ENCODE measurements at regions not wholly inside any gene's neighbourhood (a gene's known extent, or its start where the extent isn't known, plus 50 kb on each side); places are given as distances from the start of the nearest gene placed in this dataset.

DNA sequence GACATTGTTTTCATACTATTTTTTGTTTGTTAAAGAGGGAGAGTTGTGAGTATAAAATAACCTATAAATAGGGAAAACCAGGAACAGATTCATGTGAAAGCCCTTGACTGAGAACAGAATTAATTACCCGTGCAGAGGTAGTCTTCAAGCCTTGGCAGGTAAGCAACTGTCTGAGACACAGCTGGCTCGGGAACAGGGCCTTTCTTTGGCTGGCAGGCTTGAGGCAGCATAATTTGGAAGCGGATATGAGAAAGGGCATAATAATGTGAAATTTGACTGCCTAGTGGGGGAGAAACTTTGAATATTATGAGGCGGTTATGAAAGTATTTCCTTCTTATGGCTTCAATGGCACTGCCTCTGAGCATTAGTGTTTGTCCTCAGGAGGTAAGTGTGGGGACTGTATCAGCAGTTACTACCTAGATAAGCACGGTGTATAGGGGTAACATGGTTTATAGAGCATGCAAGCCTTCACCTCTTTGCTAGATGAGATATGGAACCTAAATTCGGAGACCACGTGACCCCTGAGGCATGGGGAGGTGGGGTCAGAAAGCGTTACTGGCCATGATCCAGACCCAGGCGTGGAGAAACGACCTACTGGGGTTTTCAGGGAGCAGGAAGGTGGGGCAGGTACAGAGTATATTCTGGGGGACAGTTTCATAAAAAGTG, 210.2 kb upstream of the GAS1 start:
- peak overlapping the region; percentile 53 for H3K4me2 ChIP-seq (ENCODE audit: control insufficient read depth, extremely low read depth, insufficient read depth, low read depth, low read length)
- H3K9ac ChIP-seq (ENCODE audit: control insufficient read depth, extremely low read depth, insufficient read depth, low read length): no peak overlapping the region
- dilution Hi-C loops (cut with MboI; ENCODE audit: extremely low pct_ligation_motif_present, low sequenced_read_pairs): no loop called here
- no peaks in the 10 kb centered on the region for H3K79me2 ChIP-seq (ENCODE audit: control insufficient read depth, insufficient read depth, low read length)
- FAIRE-seq: peak; percentile 92
- no peaks in the 10 kb centered on the region for H4K20me1 ChIP-seq (ENCODE audit: control insufficient read depth, extremely low read depth, insufficient read depth, low read length)
- TF ChIP-seq, protein P1, sequence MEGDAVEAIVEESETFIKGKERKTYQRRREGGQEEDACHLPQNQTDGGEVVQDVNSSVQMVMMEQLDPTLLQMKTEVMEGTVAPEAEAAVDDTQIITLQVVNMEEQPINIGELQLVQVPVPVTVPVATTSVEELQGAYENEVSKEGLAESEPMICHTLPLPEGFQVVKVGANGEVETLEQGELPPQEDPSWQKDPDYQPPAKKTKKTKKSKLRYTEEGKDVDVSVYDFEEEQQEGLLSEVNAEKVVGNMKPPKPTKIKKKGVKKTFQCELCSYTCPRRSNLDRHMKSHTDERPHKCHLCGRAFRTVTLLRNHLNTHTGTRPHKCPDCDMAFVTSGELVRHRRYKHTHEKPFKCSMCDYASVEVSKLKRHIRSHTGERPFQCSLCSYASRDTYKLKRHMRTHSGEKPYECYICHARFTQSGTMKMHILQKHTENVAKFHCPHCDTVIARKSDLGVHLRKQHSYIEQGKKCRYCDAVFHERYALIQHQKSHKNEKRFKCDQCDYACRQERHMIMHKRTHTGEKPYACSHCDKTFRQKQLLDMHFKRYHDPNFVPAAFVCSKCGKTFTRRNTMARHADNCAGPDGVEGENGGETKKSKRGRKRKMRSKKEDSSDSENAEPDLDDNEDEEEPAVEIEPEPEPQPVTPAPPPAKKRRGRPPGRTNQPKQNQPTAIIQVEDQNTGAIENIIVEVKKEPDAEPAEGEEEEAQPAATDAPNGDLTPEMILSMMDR (optimal IDR thresholded peaks at IDR 0.05 in 1 of 3, IDR thresholded peaks at IDR 0.05 in 1 of 3, conservative IDR thresholded peaks at IDR 0.05 in 1 of 3; ENCODE audit: extremely low read depth in 1 of 3, insufficient read depth in 2 of 3, low read length in 3 of 3): no peak
- H3K27ac ChIP-seq (ENCODE audit: control insufficient read depth, insufficient read depth, low read length): no peak overlapping the region
- peaks cover 18% of the 10 kb centered on the region for H3K4me1 ChIP-seq (ENCODE audit: control insufficient read depth, extremely low read depth, insufficient read depth, low read length)
- no peak for DNase-seq (ENCODE audit: low read depth, low spot score)
- no peaks in the 10 kb centered on the region for H3K27me3 ChIP-seq (ENCODE audit: control insufficient read depth, extremely low read depth, insufficient read depth, low read length)
- H3K9me1 ChIP-seq (ENCODE audit: control insufficient read depth, extremely low read depth, insufficient read depth, low read length): no peaks in the 10 kb centered on the region
- no peaks in the 10 kb centered on the region for H3K9me3 ChIP-seq (ENCODE audit: control insufficient read depth, low read depth, low read length)
- peak overlapping the region in 1 of 3 experiments; percentile 26 for H3K4me3 ChIP-seq (ENCODE audit: control insufficient read depth in 2 of 3, extremely low read depth in 1 of 3, insufficient read depth in 2 of 3, low read depth in 1 of 3, low read length in 3 of 3)
- no peaks in the 10 kb centered on the region for H3K36me3 ChIP-seq (ENCODE audit: control insufficient read depth in 2 of 2, extremely low read depth in 1 of 2, insufficient read depth in 2 of 2, low read length in 2 of 2)
- H2AFZ ChIP-seq (ENCODE audit: control insufficient read depth, low read length): peak overlapping the region; percentile 67

DNA sequence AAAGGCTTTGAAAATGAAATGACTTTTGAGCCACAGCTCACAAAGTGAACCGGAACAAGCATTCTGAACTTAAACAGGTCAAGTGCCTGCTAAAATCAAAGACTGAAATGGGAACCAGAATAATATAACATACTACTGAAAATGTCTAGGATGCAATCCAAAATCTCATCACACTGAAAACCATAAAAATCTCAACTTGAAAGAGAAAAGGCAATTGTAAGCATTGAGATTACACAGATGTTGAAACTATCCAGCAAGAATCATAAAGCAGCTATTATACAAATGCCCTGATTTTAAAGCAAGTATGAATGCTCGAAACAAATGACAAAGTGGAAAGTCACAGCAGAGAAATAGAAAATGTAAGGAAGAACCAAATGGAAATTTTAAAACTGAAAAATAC, 211.5 kb upstream of the GAS1 start:
- dilution Hi-C loops (cut with MboI; ENCODE audit: extremely low pct_ligation_motif_present, low sequenced_read_pairs): no loop called here
- H3K4me3 ChIP-seq (ENCODE audit: control insufficient read depth in 2 of 3, extremely low read depth in 1 of 3, insufficient read depth in 2 of 3, low read depth in 1 of 3, low read length in 3 of 3): no peak overlapping the region
- no peak overlapping the region for H3K9ac ChIP-seq (ENCODE audit: control insufficient read depth, extremely low read depth, insufficient read depth, low read length)
- no peaks in the 10 kb centered on the region for H4K20me1 ChIP-seq (ENCODE audit: control insufficient read depth, extremely low read depth, insufficient read depth, low read length)
- H3K9me1 ChIP-seq (ENCODE audit: control insufficient read depth, extremely low read depth, insufficient read depth, low read length): no peaks in the 10 kb centered on the region
- H3K9me3 ChIP-seq (ENCODE audit: control insufficient read depth, low read depth, low read length): no peaks in the 10 kb centered on the region
- FAIRE-seq (no peak), DNase-seq (ENCODE audit: low read depth, low spot score) (no peak)
- no peak overlapping the region for H3K4me2 ChIP-seq (ENCODE audit: control insufficient read depth, extremely low read depth, insufficient read depth, low read depth, low read length)
- H3K79me2 ChIP-seq (ENCODE audit: control insufficient read depth, insufficient read depth, low read length): no peaks in the 10 kb centered on the region
- peaks cover 18% of the 10 kb centered on the region for H3K4me1 ChIP-seq (ENCODE audit: control insufficient read depth, extremely low read depth, insufficient read depth, low read length)
- no peaks in the 10 kb centered on the region for H3K27me3 ChIP-seq (ENCODE audit: control insufficient read depth, extremely low read depth, insufficient read depth, low read length)
- no peaks in the 10 kb centered on the region for H3K36me3 ChIP-seq (ENCODE audit: control insufficient read depth in 2 of 2, extremely low read depth in 1 of 2, insufficient read depth in 2 of 2, low read length in 2 of 2)
- no peak overlapping the region for H3K27ac ChIP-seq (ENCODE audit: control insufficient read depth, insufficient read depth, low read length)
- TF ChIP-seq, protein P1 (optimal IDR thresholded peaks at IDR 0.05 in 1 of 3, IDR thresholded peaks at IDR 0.05 in 1 of 3, conservative IDR thresholded peaks at IDR 0.05 in 1 of 3; ENCODE audit: extremely low read depth in 1 of 3, insufficient read depth in 2 of 3, low read length in 3 of 3): no peak
- no peak for TF ChIP-seq EZH2 (IDR thresholded peaks at IDR 0.05; ENCODE audit: low read length)
- no peak overlapping the region for H2AFZ ChIP-seq (ENCODE audit: control insufficient read depth, low read length)
